Chondrocyte (in vitro differentiated cells): ENCODE measurements at regions not wholly inside any gene's neighbourhood (a gene's known extent, or its start where the extent isn't known, plus 50 kb on each side); places are given as distances from the start of the nearest gene placed in this dataset.
A peak's percentile ranks its signal among the peaks of the same experiment; 100 is the strongest.

Source experiments
- DNase-seq: peaks from one replicate; pipeline ENCODE4 v3.0.0; 2021; ENCODE audit warnings: mixed read lengths, low spot score
- H3K27ac Mint-ChIP-seq: one replicate; pipeline ENCODE4 v1.8.0; 2021; ENCODE audit warnings: mild to moderate bottlenecking, moderate library complexity, mixed read lengths; ENCODE audit not compliant: unreplicated experiment
- H3K27me3 Mint-ChIP-seq: 2 replicates; pipeline ENCODE4 v1.8.0; 2021; ENCODE audit warnings: low read depth, mixed read lengths
- H3K36me3 Mint-ChIP-seq: 2 replicates; pipeline ENCODE4 v1.8.0; 2021; ENCODE audit warnings: low read depth, mixed read lengths
- H3K4me1 Mint-ChIP-seq: 2 replicates; pipeline ENCODE4 v1.8.0; 2021; ENCODE audit warnings: low read depth, mild to moderate bottlenecking, mixed read lengths
- H3K4me3 Mint-ChIP-seq: one replicate; pipeline ENCODE4 v1.8.0; 2021; ENCODE audit warnings: mild to moderate bottlenecking, moderate library complexity, mixed read lengths; ENCODE audit not compliant: unreplicated experiment
- H3K9me3 Mint-ChIP-seq: 2 replicates; pipeline ENCODE4 v1.8.0; 2021; ENCODE audit warnings: low read depth, mixed read lengths
- CTCF ChIP-seq: fragments of 200-600 bp; sonication (generic); IDR thresholded peaks from 2 replicates; pipeline ENCODE4 v1.5.0; 2021; ENCODE audit warnings: antibody characterized with exemption, mild to moderate bottlenecking, moderate library complexity

- Mint-ChIP-seq H3K4me1 (peaks cover 56% of the 10 kb centered on the region), H3K27ac (peak overlapping the region; percentile 86), H3K27me3 (no peaks in the 10 kb centered on the region), H3K36me3 (peaks cover 6% of the 10 kb centered on the region), H3K4me3 (no peak overlapping the region), H3K9me3 (no peaks in the 10 kb centered on the region)
- no peak for DNase-seq
- no peak for TF ChIP-seq CTCF
Measured at GRCh38 chr19:46955813-46956371, 63.7 kb upstream of the NPAS1 start.

- peaks cover 4% of the 10 kb centered on the region for H3K36me3 Mint-ChIP-seq
- peaks cover 56% of the 10 kb centered on the region for H3K4me1 Mint-ChIP-seq
- no peak for DNase-seq
- TF ChIP-seq CTCF, result no peak
- no peaks in the 10 kb centered on the region for H3K9me3 Mint-ChIP-seq
- no peak overlapping the region for H3K4me3 Mint-ChIP-seq
- H3K27ac Mint-ChIP-seq, result peak overlapping the region; percentile 79
- no peaks in the 10 kb centered on the region for H3K27me3 Mint-ChIP-seq
Measured at GRCh38 chr19:46958532-46958931, 61.1 kb upstream of the NPAS1 start.

- Mint-ChIP-seq H3K36me3 (peaks cover 2% of the 10 kb centered on the region), H3K27me3 (no peaks in the 10 kb centered on the region), H3K9me3 (no peaks in the 10 kb centered on the region), H3K4me3 (no peak overlapping the region), H3K4me1 (peaks cover 50% of the 10 kb centered on the region), H3K27ac (peak overlapping the region; percentile 32)
- no peak for DNase-seq
- no peak for TF ChIP-seq CTCF
Measured at GRCh38 chr19:46959894-46960556, 59.6 kb upstream of the NPAS1 start.

GRCh38 chr19:46962030-46962570 is 57.5 kb upstream of the NPAS1 start:
- TF ChIP-seq CTCF, result no peak
- Mint-ChIP-seq H3K27ac (peak overlapping the region; percentile 97), H3K36me3 (peaks cover 3% of the 10 kb centered on the region), H3K4me3 (no peak overlapping the region), H3K4me1 (peaks cover 46% of the 10 kb centered on the region), H3K27me3 (no peaks in the 10 kb centered on the region), H3K9me3 (no peaks in the 10 kb centered on the region)
- DNase-seq, result no peak

GRCh38 chr19:46963093-46963734 is 56.4 kb upstream of the NPAS1 start:
- DNase-seq, result no peak
- TF ChIP-seq CTCF, result peak; percentile 10
- peak overlapping the region; percentile 37 for H3K4me3 Mint-ChIP-seq
- H3K27ac Mint-ChIP-seq, result peak overlapping the region; percentile 97
- no peaks in the 10 kb centered on the region for H3K27me3 Mint-ChIP-seq
- H3K36me3 Mint-ChIP-seq, result peaks cover 2% of the 10 kb centered on the region
- peaks cover 52% of the 10 kb centered on the region for H3K4me1 Mint-ChIP-seq
- H3K9me3 Mint-ChIP-seq, result no peaks in the 10 kb centered on the region
